ENCODE measurements at regions not wholly inside any gene's neighbourhood (a gene's known extent, or its start where the extent isn't known, plus 50 kb on each side); places are given as distances from the start of the nearest gene placed in this dataset.

GRCh38 chr2:192584976-192585375, 390.2 kb upstream of the TMEFF2 start:
- no peak for DNase-seq (ENCODE audit: insufficient read length, low spot score)
- no peak for FAIRE-seq
- TF ChIP-seq, protein P1, sequence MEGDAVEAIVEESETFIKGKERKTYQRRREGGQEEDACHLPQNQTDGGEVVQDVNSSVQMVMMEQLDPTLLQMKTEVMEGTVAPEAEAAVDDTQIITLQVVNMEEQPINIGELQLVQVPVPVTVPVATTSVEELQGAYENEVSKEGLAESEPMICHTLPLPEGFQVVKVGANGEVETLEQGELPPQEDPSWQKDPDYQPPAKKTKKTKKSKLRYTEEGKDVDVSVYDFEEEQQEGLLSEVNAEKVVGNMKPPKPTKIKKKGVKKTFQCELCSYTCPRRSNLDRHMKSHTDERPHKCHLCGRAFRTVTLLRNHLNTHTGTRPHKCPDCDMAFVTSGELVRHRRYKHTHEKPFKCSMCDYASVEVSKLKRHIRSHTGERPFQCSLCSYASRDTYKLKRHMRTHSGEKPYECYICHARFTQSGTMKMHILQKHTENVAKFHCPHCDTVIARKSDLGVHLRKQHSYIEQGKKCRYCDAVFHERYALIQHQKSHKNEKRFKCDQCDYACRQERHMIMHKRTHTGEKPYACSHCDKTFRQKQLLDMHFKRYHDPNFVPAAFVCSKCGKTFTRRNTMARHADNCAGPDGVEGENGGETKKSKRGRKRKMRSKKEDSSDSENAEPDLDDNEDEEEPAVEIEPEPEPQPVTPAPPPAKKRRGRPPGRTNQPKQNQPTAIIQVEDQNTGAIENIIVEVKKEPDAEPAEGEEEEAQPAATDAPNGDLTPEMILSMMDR (IDR thresholded peaks at IDR 0.05; ENCODE audit: insufficient read depth, missing control alignments), result no peak

DNA sequence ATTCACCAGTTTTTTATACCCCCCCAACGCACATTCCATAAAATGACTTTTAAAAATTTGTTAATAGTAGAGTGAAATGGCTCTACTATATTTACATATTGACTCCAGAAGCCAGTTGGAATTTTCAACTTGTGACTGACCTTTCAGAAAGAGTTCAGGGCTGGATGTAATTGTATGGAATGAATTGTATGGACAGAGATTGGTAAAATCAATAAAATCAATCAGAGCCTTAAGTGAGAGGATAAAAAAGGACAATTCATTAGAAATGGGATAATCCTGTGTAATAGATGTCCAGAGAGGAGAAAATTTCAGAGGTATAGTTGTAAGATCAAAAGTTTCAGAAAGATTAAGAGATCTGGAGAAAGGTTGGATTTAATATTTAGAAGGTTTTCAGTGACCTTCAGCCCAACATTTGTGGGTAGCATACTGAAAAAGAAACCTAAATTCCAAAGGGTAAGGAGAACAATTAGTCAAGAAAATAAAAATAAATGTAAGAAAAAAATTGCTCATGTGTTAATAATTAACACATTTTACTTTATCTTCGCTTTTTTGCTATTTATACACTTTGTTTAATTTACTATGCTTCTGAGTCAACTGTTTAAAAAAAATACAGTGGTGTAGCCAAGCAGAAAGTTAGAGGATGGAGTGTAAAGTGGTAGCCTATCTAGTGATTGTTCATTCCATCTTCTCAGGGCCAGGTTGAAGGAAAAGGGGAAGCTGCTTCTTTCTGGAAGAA, 385.4 kb upstream of the TMEFF2 start:
- no peak for DNase-seq (ENCODE audit: insufficient read length, low spot score)
- FAIRE-seq, result no peak
- TF ChIP-seq, protein P1 (IDR thresholded peaks at IDR 0.05; ENCODE audit: insufficient read depth, missing control alignments), result no peak

DNA sequence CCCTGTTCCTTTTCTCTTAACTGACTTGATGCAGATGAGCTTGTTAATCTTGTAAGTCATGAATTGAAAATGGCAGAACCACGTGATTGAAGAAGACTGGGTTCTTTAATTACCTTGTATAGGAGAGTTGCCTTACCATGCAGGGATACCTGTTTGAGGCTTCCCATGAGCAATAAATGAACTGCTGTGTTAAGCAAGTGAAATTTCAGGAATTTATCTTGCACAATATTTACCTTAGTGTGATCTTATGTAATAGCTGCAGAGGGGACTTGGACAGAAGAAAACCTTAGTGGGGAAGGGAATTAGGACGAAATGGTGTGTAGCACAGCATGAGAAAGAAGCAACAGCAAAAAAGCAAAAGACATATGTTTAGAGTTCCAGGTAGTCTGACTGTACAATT, 384.0 kb upstream of the TMEFF2 start:
- TF ChIP-seq, protein P1 (IDR thresholded peaks at IDR 0.05; ENCODE audit: insufficient read depth, missing control alignments), result no peak
- no peak for DNase-seq (ENCODE audit: insufficient read length, low spot score)
- FAIRE-seq, result no peak

GRCh38 chr2:192577706-192578105, 383.0 kb upstream of the TMEFF2 start:
- FAIRE-seq, result no peak
- no peak for DNase-seq (ENCODE audit: insufficient read length, low spot score)
- TF ChIP-seq, protein P1 (IDR thresholded peaks at IDR 0.05; ENCODE audit: insufficient read depth, missing control alignments), result no peak

- DNase-seq (ENCODE audit: insufficient read length, low spot score), result no peak
- TF ChIP-seq, protein P1 (IDR thresholded peaks at IDR 0.05; ENCODE audit: insufficient read depth, missing control alignments), result no peak
- no peak for FAIRE-seq
Observed at GRCh38 chr2:192574552-192574951, 379.8 kb upstream of the TMEFF2 start.

DNA sequence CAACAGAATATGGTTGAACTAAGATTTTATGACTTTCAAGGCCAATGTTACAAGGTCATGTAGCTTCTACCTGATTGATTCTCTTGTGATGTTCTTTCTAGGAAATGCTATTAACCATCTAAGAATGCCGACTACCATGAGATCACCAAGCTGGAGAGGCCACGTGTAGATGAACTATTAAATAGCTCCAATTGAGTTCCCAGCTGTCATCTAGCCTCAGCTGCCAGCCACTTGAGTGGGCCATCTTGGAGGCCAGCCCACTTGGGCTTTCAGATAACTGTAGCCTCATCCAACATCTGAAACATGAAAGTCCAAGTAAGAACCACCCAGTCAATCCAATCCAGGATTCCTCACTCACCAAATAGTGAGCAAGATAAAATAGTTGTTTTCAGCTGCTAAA, 376.9 kb upstream of the TMEFF2 start:
- TF ChIP-seq, protein P1 (IDR thresholded peaks at IDR 0.05; ENCODE audit: insufficient read depth, missing control alignments), result no peak
- DNase-seq (ENCODE audit: insufficient read length, low spot score) (no peak), FAIRE-seq (no peak)

DNA sequence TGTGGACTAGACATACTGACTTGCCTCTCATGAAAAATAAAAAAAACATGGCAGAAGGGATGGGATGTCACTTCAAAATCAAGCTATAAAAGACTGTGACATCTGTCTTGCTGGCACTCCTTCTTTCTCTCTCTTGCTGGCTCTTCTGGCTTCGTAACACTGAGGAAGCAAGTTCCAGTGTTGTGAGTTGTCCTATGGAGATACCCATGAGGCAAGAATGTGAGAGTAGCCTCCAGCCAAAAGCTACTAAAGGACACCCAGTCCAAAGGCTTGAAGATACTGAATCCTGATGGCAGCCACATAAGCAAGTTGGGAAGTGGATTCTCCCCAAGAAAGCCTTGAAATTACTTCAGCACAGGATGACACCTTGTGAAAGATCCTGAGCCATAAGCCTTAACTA, 376.1 kb upstream of the TMEFF2 start:
- no peak for FAIRE-seq

More for the DNA sequence above, 376.1 kb upstream of the TMEFF2 start:
- no peak for DNase-seq (ENCODE audit: insufficient read length, low spot score)
- TF ChIP-seq, protein P1 (IDR thresholded peaks at IDR 0.05; ENCODE audit: insufficient read depth, missing control alignments), result no peak

Data from D721Med (cell line).